AG10803 (cell line): ENCODE measurements at regions not wholly inside any gene's neighbourhood (a gene's known extent, or its start where the extent isn't known, plus 50 kb on each side); places are given as distances from the start of the nearest gene placed in this dataset.

ENCODE experiments used
- DNase-seq: peaks from one replicate; pipeline ENCODE4 v3.0.0; 2010; ENCODE audit warnings: low read depth
- H3K4me3 ChIP-seq: 2 replicates; pipeline ENCODE4 v1.5.1; 2011; ENCODE audit warnings: mild to moderate bottlenecking, low read length, control low read depth
- TF ChIP-seq, protein P1 (sequence below): conservative IDR thresholded peaks from 2 replicates; pipeline ENCODE4 v1.5.1; 2011; ENCODE audit warnings: mild to moderate bottlenecking, low read length, control low read depth, inconsistent platforms

DNA sequence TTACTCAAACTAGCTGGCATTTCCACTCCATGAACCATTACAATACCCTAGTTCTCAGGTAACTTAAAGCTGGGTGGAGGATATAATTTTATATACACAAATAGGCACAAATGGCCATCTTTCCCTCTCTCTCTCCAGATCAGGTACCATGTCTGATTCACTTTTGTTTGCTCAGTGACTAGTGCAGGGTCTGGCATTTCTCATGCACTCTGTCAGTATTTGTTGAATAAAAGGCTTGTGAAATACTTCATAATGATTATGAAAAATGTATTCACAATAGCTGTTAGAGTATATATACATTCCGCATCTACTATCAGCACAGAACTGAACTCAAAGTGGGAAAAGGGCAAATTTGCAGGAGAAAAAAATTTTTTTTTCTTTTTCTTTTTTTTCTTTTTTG is 510.2 kb upstream of the USP24 start:
- TF ChIP-seq, protein P1, sequence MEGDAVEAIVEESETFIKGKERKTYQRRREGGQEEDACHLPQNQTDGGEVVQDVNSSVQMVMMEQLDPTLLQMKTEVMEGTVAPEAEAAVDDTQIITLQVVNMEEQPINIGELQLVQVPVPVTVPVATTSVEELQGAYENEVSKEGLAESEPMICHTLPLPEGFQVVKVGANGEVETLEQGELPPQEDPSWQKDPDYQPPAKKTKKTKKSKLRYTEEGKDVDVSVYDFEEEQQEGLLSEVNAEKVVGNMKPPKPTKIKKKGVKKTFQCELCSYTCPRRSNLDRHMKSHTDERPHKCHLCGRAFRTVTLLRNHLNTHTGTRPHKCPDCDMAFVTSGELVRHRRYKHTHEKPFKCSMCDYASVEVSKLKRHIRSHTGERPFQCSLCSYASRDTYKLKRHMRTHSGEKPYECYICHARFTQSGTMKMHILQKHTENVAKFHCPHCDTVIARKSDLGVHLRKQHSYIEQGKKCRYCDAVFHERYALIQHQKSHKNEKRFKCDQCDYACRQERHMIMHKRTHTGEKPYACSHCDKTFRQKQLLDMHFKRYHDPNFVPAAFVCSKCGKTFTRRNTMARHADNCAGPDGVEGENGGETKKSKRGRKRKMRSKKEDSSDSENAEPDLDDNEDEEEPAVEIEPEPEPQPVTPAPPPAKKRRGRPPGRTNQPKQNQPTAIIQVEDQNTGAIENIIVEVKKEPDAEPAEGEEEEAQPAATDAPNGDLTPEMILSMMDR: no peak
- H3K4me3 ChIP-seq: no peak overlapping the region
- DNase-seq: no peak

DNA sequence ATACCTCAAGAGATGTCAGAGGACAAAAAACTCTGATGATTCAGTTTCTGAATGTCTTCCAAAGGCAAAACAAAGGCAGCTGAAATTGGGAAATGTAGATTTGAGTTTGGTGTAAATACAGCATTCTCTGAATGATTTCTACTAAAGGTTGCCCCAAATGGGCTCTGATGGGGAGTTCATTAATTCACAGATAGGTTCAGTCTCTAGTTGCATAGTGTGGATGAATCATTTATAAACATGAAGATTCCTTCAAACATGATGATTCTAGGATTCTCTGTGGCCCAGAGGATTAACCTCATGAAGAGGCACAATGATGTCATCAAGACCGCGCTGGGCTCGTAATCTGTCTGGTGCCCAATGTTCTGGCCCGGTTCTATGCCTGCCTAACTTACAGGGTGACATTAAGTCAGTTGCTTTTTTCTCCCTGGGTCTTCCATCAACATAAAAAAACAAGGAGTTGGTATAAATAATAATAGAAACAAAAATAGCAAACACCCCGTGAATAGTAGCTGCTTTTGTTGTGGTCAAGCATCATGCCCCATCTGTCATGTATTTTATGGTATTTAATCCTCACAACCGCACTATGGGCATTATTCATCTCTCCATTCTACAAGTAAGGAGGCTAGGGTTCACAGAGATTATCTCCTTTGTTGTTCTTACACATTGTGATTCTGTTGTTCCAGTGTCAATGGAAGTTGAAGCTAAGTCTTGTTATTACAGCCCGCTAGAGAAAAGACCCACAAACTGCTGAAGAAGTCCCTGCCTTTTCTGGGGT is 509.6 kb upstream of the USP24 start:
- peak; percentile 97 for DNase-seq
- no peak overlapping the region for H3K4me3 ChIP-seq
- TF ChIP-seq, protein P1: no peak

DNA sequence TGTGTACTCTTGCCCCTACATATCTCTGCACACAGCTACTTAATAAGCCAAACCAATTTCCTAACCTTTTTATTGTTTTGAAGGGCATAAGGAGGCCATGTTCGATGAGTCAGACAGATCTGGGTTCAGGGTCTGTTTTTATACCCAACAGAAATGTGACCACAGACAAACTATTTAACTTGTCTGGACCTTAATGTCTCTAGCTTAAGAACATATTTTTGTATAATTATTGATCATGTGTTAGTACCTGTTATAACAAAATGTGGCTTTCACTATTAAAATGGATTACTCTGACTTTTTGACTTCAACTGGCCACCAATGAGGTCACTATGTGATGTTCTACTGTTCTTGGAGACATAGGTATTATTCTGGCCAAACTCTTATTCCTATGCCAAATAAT is 507.8 kb upstream of the USP24 start:
- no peak for DNase-seq
- H3K4me3 ChIP-seq: no peak overlapping the region
- TF ChIP-seq, protein P1: no peak

DNA sequence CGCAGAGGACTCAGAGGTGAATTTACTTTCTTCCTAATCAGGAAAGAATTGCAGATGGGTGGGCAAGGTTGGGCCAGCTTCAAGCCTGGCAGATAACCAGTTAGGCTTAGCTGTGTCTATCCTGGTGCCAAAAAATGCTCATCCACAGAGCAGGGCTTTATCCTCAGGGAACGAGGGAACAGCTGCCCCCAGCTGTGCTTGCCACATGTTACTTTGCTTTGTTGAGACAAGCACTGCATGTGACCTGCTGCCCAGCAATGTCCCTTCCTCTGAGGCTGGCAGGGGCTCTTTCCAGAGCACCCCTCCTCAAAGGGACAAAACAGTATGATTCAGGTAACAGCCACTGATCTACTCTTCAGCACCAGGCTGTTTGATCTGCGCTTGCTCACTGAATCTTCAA is 505.1 kb upstream of the USP24 start:
- TF ChIP-seq, protein P1: no peak

DNA sequence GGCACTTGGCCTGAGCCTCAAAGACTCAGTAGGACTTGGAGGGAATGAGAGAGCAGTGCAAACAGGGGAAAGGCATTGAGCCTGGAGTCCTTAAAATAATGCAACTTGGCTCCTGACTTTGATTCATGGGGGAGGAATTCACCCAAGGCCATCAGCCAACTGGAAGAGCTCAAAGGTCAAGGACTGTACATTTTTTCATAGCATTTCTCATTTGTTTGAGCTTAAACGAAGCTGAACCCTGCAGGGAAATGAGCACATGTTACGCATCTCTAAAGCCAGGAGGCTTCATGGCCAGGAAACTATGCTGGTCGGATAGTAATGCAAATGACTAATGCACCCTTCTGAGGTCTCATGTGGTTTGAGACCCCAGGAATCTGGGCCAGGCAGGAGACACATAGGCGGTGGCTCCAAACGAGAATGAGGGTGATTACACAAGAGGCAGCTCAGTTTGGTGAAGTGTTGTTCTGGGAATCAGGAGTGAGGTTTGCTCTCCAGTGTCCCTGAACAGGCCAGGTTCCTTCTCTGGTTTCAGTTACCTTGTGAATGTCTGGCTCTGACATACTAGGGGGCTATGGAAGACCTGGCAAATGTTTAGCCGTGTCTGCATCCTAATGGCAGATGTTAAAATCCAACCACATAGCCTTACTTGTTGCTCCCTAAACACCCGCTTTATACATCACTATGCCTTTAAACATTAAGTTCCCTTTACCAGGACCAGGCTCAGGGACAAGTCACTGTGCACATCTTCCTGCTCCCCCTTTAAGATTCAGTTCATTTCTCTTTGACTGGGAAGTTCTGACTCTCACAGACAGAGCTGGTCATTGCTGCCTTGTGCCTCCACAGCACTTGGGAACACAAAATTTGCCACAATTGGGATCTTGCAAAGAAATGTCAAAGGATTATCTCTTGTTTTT is 503.9 kb upstream of the USP24 start:
- TF ChIP-seq, protein P1: no peak
- DNase-seq: peak; percentile 100
- no peak overlapping the region for H3K4me3 ChIP-seq

More for the DNA sequence above, 505.1 kb upstream of the USP24 start:
- H3K4me3 ChIP-seq: no peak overlapping the region
- peak; percentile 79 for DNase-seq

DNA sequence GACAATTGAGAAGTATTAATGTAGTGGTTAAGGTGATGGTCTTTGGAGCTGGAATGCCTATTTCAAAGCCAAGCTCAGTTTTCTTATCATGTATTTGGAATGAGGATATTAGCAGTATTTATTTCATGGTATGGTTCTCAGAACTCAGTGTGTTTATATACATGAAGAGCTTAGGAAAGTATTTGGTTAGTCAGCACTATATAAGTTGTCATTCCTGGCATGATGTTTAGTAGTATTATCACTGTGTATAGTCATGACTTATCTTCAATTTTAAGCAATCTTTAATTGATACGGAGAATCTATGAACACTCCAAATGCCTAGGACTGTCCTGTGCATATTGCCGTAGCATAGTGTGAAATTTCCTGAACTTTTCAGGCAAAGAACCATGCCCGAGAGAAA is 501.9 kb upstream of the USP24 start:
- H3K4me3 ChIP-seq: no peak overlapping the region
- TF ChIP-seq, protein P1: no peak
- DNase-seq: no peak
